ENCODE measurements at regions not wholly inside any gene's neighbourhood (a gene's known extent, or its start where the extent isn't known, plus 50 kb on each side); places are given as distances from the start of the nearest gene placed in this dataset.

GRCh38 chrX:149296092-149296491 is 209.0 kb downstream of the IDS start:
- no peaks in the 10 kb centered on the region for H3K27me3 ChIP-seq (replicated peaks in 1 of 7)
- intact Hi-C loops (cut with DNase I; ENCODE audit: low total_unique reads): no loop called here
- H3K36me3 ChIP-seq: no peaks in the 10 kb centered on the region
- no peak for DNase-seq
- H3K4me1 ChIP-seq: no peaks in the 10 kb centered on the region
- H3K9me3 ChIP-seq: no peaks in the 10 kb centered on the region
- H3K27ac ChIP-seq: no peak overlapping the region
- WGBS, 5 donors: 63 to 89% (median 77%) methylated on average over 5 of the region's 5 CpGs
- H3K4me3 ChIP-seq: no peak overlapping the region
- TF ChIP-seq POLR2A (IDR thresholded peaks at IDR 0.05): no peak
- no peak for TF ChIP-seq CTCF (IDR thresholded peaks at IDR 0.05 in 8 of 11, conservative IDR thresholded peaks at IDR 0.05 in 3 of 11)
- TF ChIP-seq POLR2AphosphoS5 (IDR thresholded peaks at IDR 0.05): no peak

- Histone ChIP-seq H3K9me3 (no peaks in the 10 kb centered on the region), H3K27ac (no peak overlapping the region), H3K27me3 (replicated peaks in 1 of 7) (no peaks in the 10 kb centered on the region), H3K36me3 (no peaks in the 10 kb centered on the region), H3K4me1 (no peaks in the 10 kb centered on the region), H3K4me3 (no peak overlapping the region)
- TF ChIP-seq POLR2AphosphoS5 (IDR thresholded peaks at IDR 0.05): no peak
- peak in 10 of 11 experiments; percentile 37 to 79 (median 62) for TF ChIP-seq CTCF (IDR thresholded peaks at IDR 0.05 in 8 of 11, conservative IDR thresholded peaks at IDR 0.05 in 3 of 11)
- WGBS, 5 donors: 24 to 27% (median 25%) methylated on average over 4 of the region's 4 CpGs
- intact Hi-C loops (cut with DNase I; ENCODE audit: low total_unique reads): loop anchor here (5.0 kb wide), 2 partner anchors 1155 to 1235 kb away; no protein-coding TSS in a partner anchor
- DNase-seq: no peak
Observed at GRCh38 chrX:149286940-149287349, 218.2 kb downstream of the IDS start.

GRCh38 chrX:149284616-149285015 is 220.5 kb downstream of the IDS start:
- Histone ChIP-seq H3K27ac (no peak overlapping the region), H3K4me3 (no peak overlapping the region), H3K27me3 (replicated peaks in 1 of 7) (no peaks in the 10 kb centered on the region), H3K36me3 (no peaks in the 10 kb centered on the region), H3K9me3 (no peaks in the 10 kb centered on the region), H3K4me1 (no peaks in the 10 kb centered on the region)
- no peak for DNase-seq
- no peak for TF ChIP-seq POLR2AphosphoS5 (IDR thresholded peaks at IDR 0.05)
- TF ChIP-seq CTCF (IDR thresholded peaks at IDR 0.05 in 8 of 11, conservative IDR thresholded peaks at IDR 0.05 in 3 of 11): no peak
- intact Hi-C loops (cut with DNase I; ENCODE audit: low total_unique reads): loop anchor here (5.0 kb wide), 2 partner anchors 1152 to 1232 kb away; no protein-coding TSS in a partner anchor
- WGBS, 5 donors: 57 to 80% (median 73%) methylated on average over 3 of the region's 3 CpGs

- no peak overlapping the region for H3K27ac ChIP-seq
- no peak for TF ChIP-seq CTCF (IDR thresholded peaks at IDR 0.05 in 8 of 11, conservative IDR thresholded peaks at IDR 0.05 in 3 of 11)
- no peak for TF ChIP-seq POLR2AphosphoS5 (IDR thresholded peaks at IDR 0.05)
- TF ChIP-seq POLR2A (IDR thresholded peaks at IDR 0.05): no peak
Observed at GRCh38 chrX:149283853-149284252, 221.3 kb downstream of the IDS start.

More at GRCh38 chrX:149283853-149284252, 221.3 kb downstream of the IDS start:
- no peak for DNase-seq
- intact Hi-C loops (cut with DNase I; ENCODE audit: low total_unique reads): no loop called here
- Histone ChIP-seq H3K4me3 (no peak overlapping the region), H3K4me1 (no peaks in the 10 kb centered on the region), H3K9me3 (no peaks in the 10 kb centered on the region), H3K36me3 (no peaks in the 10 kb centered on the region), H3K27me3 (replicated peaks in 1 of 7) (no peaks in the 10 kb centered on the region)

Measured in spleen (tissue), 11 donors.